Tibial artery (tissue), 4 donors: ENCODE measurements at regions not wholly inside any gene's neighbourhood (a gene's known extent, or its start where the extent isn't known, plus 50 kb on each side); places are given as distances from the start of the nearest gene placed in this dataset.

Source experiments
- DNase-seq, 2 donors: peaks; one replicate each; pipeline ENCODE4 v3.0.0-alpha.2; 2019
- H3K27ac ChIP-seq, 2 donors: fragments of 200-600 bp; sonication (generic) in 1 of 2; 1 replicate in 1 of 2; 2 replicates in 1 of 2; pipeline ENCODE4 v1.5.1; 2018 to 2019; ENCODE audit warnings: mild to moderate bottlenecking in 1 of 2
- H3K27me3 ChIP-seq, 2 donors: fragments of 200-600 bp; sonication (generic) in 1 of 2; one replicate each; pipeline versions ENCODE4 v1.5.1 to v1.6.0; 2016 to 2019
- H3K36me3 ChIP-seq, 3 donors: fragments of 200-600 bp; sonication (generic) in 2 of 3; one replicate each; pipeline ENCODE4 v1.5.1; 2016 to 2019; ENCODE audit warnings: mild to moderate bottlenecking in 2 of 3
- H3K4me1 ChIP-seq, 4 donors: fragments of 200-600 bp; sonication (generic) in 2 of 4; 1 replicate in 3 of 4; 2 replicates in 1 of 4; pipeline ENCODE4 v1.5.1; 2016 to 2019
- H3K4me3 ChIP-seq, 2 donors: fragments of 200-600 bp; sonication (generic) in 1 of 2; 1 replicate in 1 of 2; 2 replicates in 1 of 2; pipeline ENCODE4 v1.5.1; 2018 to 2019; ENCODE audit warnings: mild to moderate bottlenecking in 2 of 2
- H3K9me3 ChIP-seq, 3 donors: fragments of 200-600 bp; sonication (generic) in 1 of 3; one replicate each; pipeline ENCODE4 v1.5.1; 2016 to 2019
- CTCF ChIP-seq, 2 experiments: fragments of 200-600 bp in 1 of 2; fragments of 450-650 bp in 1 of 2; IDR thresholded peaks; one replicate each; pipeline ENCODE4 v1.5.1; 2017 to 2019; ENCODE audit warnings: antibody characterized with exemption in 2 of 2, mild to moderate bottlenecking in 1 of 2, moderate library complexity in 1 of 2
- intact Hi-C: fragments of 100-400 bp; cut with DNase I; formaldehyde crosslinking; loops from one replicate; pipeline ENCODE4 v1.15.0; 2023; ENCODE audit warnings: low total_unique reads

- Histone ChIP-seq H3K9me3 (no peaks in the 10 kb centered on the region), H3K27ac (no peak overlapping the region), H3K4me3 (no peak overlapping the region), H3K27me3 (no peaks in the 10 kb centered on the region), H3K4me1 (no peaks in the 10 kb centered on the region), H3K36me3 (no peaks in the 10 kb centered on the region)
- intact Hi-C loops: no loop called here
- no peak for TF ChIP-seq CTCF (IDR thresholded peaks at IDR 0.05)
- DNase-seq: no peak
Measured at GRCh38 chr1:209404577-209404976, 178.9 kb upstream of the CAMK1G start.

- no peaks in the 10 kb centered on the region for H3K9me3 ChIP-seq
- intact Hi-C loops: no loop called here
- DNase-seq: no peak
- no peak overlapping the region for H3K27ac ChIP-seq
- H3K36me3 ChIP-seq: no peaks in the 10 kb centered on the region
- H3K4me1 ChIP-seq: no peaks in the 10 kb centered on the region
- H3K27me3 ChIP-seq: no peaks in the 10 kb centered on the region
- no peak for TF ChIP-seq CTCF (IDR thresholded peaks at IDR 0.05)
- H3K4me3 ChIP-seq: no peak overlapping the region
Measured at GRCh38 chr1:209405183-209405814, 178.2 kb upstream of the CAMK1G start.

GRCh38 chr1:209406168-209406567 is 177.3 kb upstream of the CAMK1G start:
- Histone ChIP-seq H3K4me3 (no peak overlapping the region), H3K4me1 (no peaks in the 10 kb centered on the region), H3K9me3 (no peaks in the 10 kb centered on the region), H3K36me3 (no peaks in the 10 kb centered on the region), H3K27me3 (no peaks in the 10 kb centered on the region), H3K27ac (no peak overlapping the region)
- intact Hi-C loops: no loop called here
- TF ChIP-seq CTCF (IDR thresholded peaks at IDR 0.05): no peak
- no peak for DNase-seq

- TF ChIP-seq CTCF (IDR thresholded peaks at IDR 0.05): no peak
- intact Hi-C loops: no loop called here
- no peaks in the 10 kb centered on the region for H3K27me3 ChIP-seq
- H3K9me3 ChIP-seq: no peaks in the 10 kb centered on the region
- H3K4me3 ChIP-seq: no peak overlapping the region
- H3K4me1 ChIP-seq: no peaks in the 10 kb centered on the region
- H3K27ac ChIP-seq: no peak overlapping the region
- DNase-seq: no peak
- no peaks in the 10 kb centered on the region for H3K36me3 ChIP-seq
Measured at GRCh38 chr1:209406595-209406994, 176.9 kb upstream of the CAMK1G start.

GRCh38 chr1:209409780-209410179 is 173.7 kb upstream of the CAMK1G start:
- DNase-seq: no peak
- no peaks in the 10 kb centered on the region for H3K36me3 ChIP-seq
- intact Hi-C loops: no loop called here

More at GRCh38 chr1:209409780-209410179, 173.7 kb upstream of the CAMK1G start:
- Histone ChIP-seq H3K4me1 (no peaks in the 10 kb centered on the region), H3K27ac (no peak overlapping the region), H3K4me3 (no peak overlapping the region), H3K9me3 (no peaks in the 10 kb centered on the region), H3K27me3 (peaks cover 0 to 2% of the 10 kb centered on the region in 2 donors)
- TF ChIP-seq CTCF (IDR thresholded peaks at IDR 0.05): no peak
